K562 (cell line): ENCODE measurements at regions not wholly inside any gene's neighbourhood (a gene's known extent, or its start where the extent isn't known, plus 50 kb on each side); places are given as distances from the start of the nearest gene placed in this dataset.

Experiments used
- ATAC-seq: fragments of 200-7000 bp; cut with Tn5 transposase; 3 replicates; pipeline ENCODE4 v1.9.1; 2020; ENCODE audit warnings: moderate library complexity
- BruUV-seq: library from RNA; stranded (reverse); fragments of 400-500 nt; replicated peaks from 2 replicates; lab custom pipeline; 2021; lab: Mats Ljungman, UMichigan
- CTCF ChIA-PET: fragments of 300-600 bp; formaldehyde crosslinking; extraction: SDS; loops from one replicate; lab custom pipeline; 2021; ENCODE audit warnings: low intra/inter-chr PET ratio; lab: Yijun Ruan, JAX
- POLR2A ChIA-PET: fragments of 300-600, 350-650 bp; sonication (Branson Sonifier 250); formaldehyde crosslinking; extraction: SDS; loops from one replicate; lab custom pipeline; 2021; ENCODE audit warnings: antibody characterized with exemption, inconsistent platforms; lab: Yijun Ruan, JAX
- DNase-seq, 4 experiments: peaks; one replicate each; pipeline versions ENCODE4 v3.0.0 to v3.0.0-alpha.2; 2011 to 2018; ENCODE audit warnings: low spot score in 3 of 4, mixed read lengths in 3 of 4; ENCODE audit errors: extremely low read depth in 1 of 4
- FAIRE-seq: peaks from 2 replicates; lab custom pipeline; 2011; peaks lifted over from hg19 to GRCh38; lab: Jason Lieb, UNC
- H2AFZ ChIP-seq: 2 replicates; pipeline ENCODE4 v1.6.0; 2011; ENCODE audit warnings: low read depth, low read length, control low read depth, inconsistent platforms
- H3K27ac ChIP-seq: fragments of 200-600 bp; 3 replicates; pipeline ENCODE4 v1.8.0; 2011; ENCODE audit warnings: low read depth, mild to moderate bottlenecking, control low read depth, inconsistent platforms, low read length, moderate library complexity, mixed read lengths; ENCODE audit errors: extremely low read depth
- H3K27me3 ChIP-seq, 2 experiments: fragments of 300-600 bp in 1 of 2; 2 replicates in 1 of 2; 3 replicates in 1 of 2; pipeline versions ENCODE4 v1.6.0 to v1.8.0; 2011; ENCODE audit warnings: inconsistent platforms in 2 of 2, low read length in 2 of 2, mild to moderate bottlenecking in 1 of 2, mixed read lengths in 1 of 2, moderate library complexity in 1 of 2; ENCODE audit not compliant: control insufficient read depth in 2 of 2, insufficient read depth in 2 of 2
- H3K36me3 ChIP-seq: fragments of 300-600 bp; 3 replicates; pipeline ENCODE4 v1.8.0; 2011; ENCODE audit warnings: mild to moderate bottlenecking, low read length, inconsistent platforms; ENCODE audit not compliant: control insufficient read depth, insufficient read depth
- H3K4me1 ChIP-seq, 2 experiments: fragments of 200-600 bp in 1 of 2; replicated peaks in 1 of 2; 2 replicates in 1 of 2; 3 replicates in 1 of 2; pipeline versions ENCODE4 v1.5.1 to v1.8.0; 2011; ENCODE audit warnings: inconsistent platforms in 2 of 2, low read length in 2 of 2, mild to moderate bottlenecking in 1 of 2, mixed read lengths in 1 of 2, moderate library complexity in 1 of 2; ENCODE audit not compliant: control insufficient read depth in 2 of 2, insufficient read depth in 2 of 2
- H3K4me2 ChIP-seq: 2 replicates; pipeline ENCODE4 v1.6.1; 2011; ENCODE audit warnings: low read length, control low read depth, inconsistent platforms, mixed read lengths; ENCODE audit not compliant: insufficient read depth
- H3K4me3 ChIP-seq: fragments of 200-600 bp; sonication (generic), shearing (Covaris generic); 2 replicates; pipeline ENCODE4 v1.5.1; 2016; ENCODE audit warnings: control low read depth, inconsistent platforms
- H3K79me2 ChIP-seq: fragments of 200-600 bp; 3 replicates; pipeline ENCODE4 v1.8.0; 2011; ENCODE audit warnings: low read length, inconsistent platforms; ENCODE audit not compliant: control insufficient read depth, insufficient read depth
- H3K9ac ChIP-seq, 2 experiments: 2 replicates each; pipeline versions ENCODE4 v1.6.0 to v1.6.1; 2011; ENCODE audit warnings: low read depth in 2 of 2, low read length in 2 of 2, control low read depth in 1 of 2, inconsistent platforms in 1 of 2, mild to moderate bottlenecking in 1 of 2, mixed read lengths in 1 of 2; ENCODE audit not compliant: insufficient read depth in 1 of 2
- H3K9me1 ChIP-seq: one replicate; pipeline ENCODE4 v1.6.0; 2011; ENCODE audit warnings: inconsistent platforms, mild to moderate bottlenecking, low read length, moderate library complexity; ENCODE audit not compliant: control insufficient read depth, insufficient read depth
- H3K9me3 ChIP-seq: replicated peaks from 2 replicates; pipeline ENCODE4 v1.5.1; 2011; ENCODE audit warnings: low read depth, low read length, inconsistent platforms; ENCODE audit not compliant: control insufficient read depth, insufficient read depth
- H4K20me1 ChIP-seq: replicated peaks from 2 replicates; pipeline ENCODE4 v1.6.1; 2011; ENCODE audit warnings: low read length, inconsistent platforms, mixed read lengths; ENCODE audit not compliant: control insufficient read depth, insufficient read depth
- KLF10 ChIP-seq: fragments of 250-450 bp; sonication (Bioruptor Pico); IDR thresholded peaks from 2 replicates; pipeline ENCODE4 v1.6.1; 2021; ENCODE audit warnings: matching md5 sums
- MCM5 ChIP-seq: fragments of 450-650 bp; IDR thresholded peaks from 2 replicates; pipeline ENCODE4 v1.6.1; 2016; ENCODE audit warnings: low read depth
- PPARD ChIP-seq: fragments of 250-450 bp; sonication (Bioruptor Pico); IDR thresholded peaks from 2 replicates; pipeline ENCODE4 v1.8.0; 2022; ENCODE audit warnings: inconsistent platforms, mild to moderate bottlenecking, moderate library complexity
- RAD21 ChIP-seq, 2 experiments: fragments of 250-450 bp in 1 of 2; fragments of 450-650 bp in 1 of 2; sonication (Bioruptor Pico) in 1 of 2; formaldehyde crosslinking in 1 of 2; IDR thresholded peaks in 1 of 2; conservative IDR thresholded peaks in 1 of 2; 2 replicates each; pipeline versions ENCODE4 v1.4.0 to v1.8.0; 2020 to 2022; ENCODE audit warnings: mild to moderate bottlenecking in 2 of 2, moderate library complexity in 1 of 2
- RBM14 ChIP-seq: fragments of 200-400 bp; formaldehyde crosslinking; IDR thresholded peaks from 2 replicates; pipeline ENCODE4 v1.6.1; 2018; ENCODE audit warnings: low read depth, mild to moderate bottlenecking, low read length, moderate library complexity, borderline replicate concordance; ENCODE audit not compliant: insufficient read depth
- TRIM28 ChIP-seq: fragments of 450-650 bp; IDR thresholded peaks from 2 replicates; pipeline ENCODE4 v1.6.1; 2017
- VEZF1 ChIP-seq: fragments of 200-800 bp; sonication (Bioruptor generic); IDR thresholded peaks from 2 replicates; pipeline ENCODE4 v1.6.1; 2017; ENCODE audit warnings: missing genetic modification characterization, missing compliant biosample characterization
- ZBTB40 ChIP-seq, 2 experiments: fragments of 450-650 bp in 1 of 2; sonication (generic) in 1 of 2; formaldehyde crosslinking in 1 of 2; IDR thresholded peaks; 2 replicates each; pipeline versions ENCODE4 v1.7.1 to v1.9.0; 2016 to 2022; ENCODE audit warnings: inconsistent platforms in 1 of 2, mild to moderate bottlenecking in 1 of 2, missing genetic modification reagents in 1 of 2
- ZC3H8 ChIP-seq: fragments of 450-650 bp; IDR thresholded peaks from 2 replicates; pipeline ENCODE4 v1.6.1; 2017
- ZFP36 ChIP-seq: fragments of 150-350 bp; IDR thresholded peaks from 2 replicates; pipeline ENCODE4 v1.6.1; 2018; ENCODE audit warnings: low read length, low read depth; ENCODE audit not compliant: partially characterized antibody
- ZNF583 ChIP-seq: fragments of 250-450 bp; sonication (Bioruptor Pico); IDR thresholded peaks from 2 replicates; pipeline ENCODE4 v1.4.0; 2020
- ZNF785 ChIP-seq: fragments of 250-450 bp; sonication (Bioruptor Pico); IDR thresholded peaks from 2 replicates; pipeline ENCODE4 v1.4.0; 2020; ENCODE audit warnings: mild to moderate bottlenecking
- WGBS: fragments of 100-300 bp; shearing (Covaris generic); methylation state at CpG from one replicate; pipeline ENCODE4 v1.1.6; 2016; ENCODE audit warnings: low coverage, mixed read lengths; ENCODE audit not compliant: insufficient coverage; ENCODE audit errors: missing lambda C conversion rate; 5-methylcytosine and 5-hydroxymethylcytosine counted together
- in situ Hi-C: fragments of 300-500 bp; cut with MboI; formaldehyde crosslinking; loops from 4 replicates; pipeline ENCODE4 v1.15.0; 2018; ENCODE audit warnings: inconsistent platforms, mixed read lengths
- intact Hi-C: fragments of 100-400 bp; cut with micrococcal nuclease; formaldehyde crosslinking; loops from 2 replicates; pipeline ENCODE4 v1.14.2; 2022
- TF ChIP-seq, protein P1 (sequence below): sonication (generic); formaldehyde crosslinking; IDR thresholded peaks from 2 replicates; pipeline ENCODE4 v1.8.1; 2023; ENCODE audit warnings: mild to moderate bottlenecking, missing genetic modification reagents

DNA sequence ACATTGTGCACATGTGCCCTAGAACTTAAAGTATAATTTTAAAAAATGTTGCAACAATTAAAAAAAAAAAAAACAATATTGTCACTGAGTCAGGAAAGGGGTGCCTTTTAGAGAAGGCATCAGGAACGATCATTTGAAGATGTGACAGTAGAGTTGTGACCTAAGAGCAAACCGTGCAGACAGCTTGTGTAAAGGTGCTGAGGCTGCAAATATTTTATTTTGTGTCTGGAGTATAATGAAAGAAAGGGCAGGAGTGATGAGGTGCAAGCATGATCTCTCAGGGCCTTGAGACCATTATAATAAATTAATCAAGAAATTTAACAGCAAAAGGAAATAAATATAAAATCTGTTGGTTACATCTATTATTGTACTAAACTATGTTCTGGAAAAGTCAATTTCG is 1219.7 kb downstream of the OLFM4 start:
- H3K4me2 ChIP-seq: no peak overlapping the region
- ATAC-seq (no peak), DNase-seq (no peak), FAIRE-seq (no peak)
- H3K9me1 ChIP-seq: no peaks in the 10 kb centered on the region
- no peaks in the 10 kb centered on the region for H3K79me2 ChIP-seq
- TF ChIP-seq ZNF785 (CRISPR knock-in tag): no peak
- TF ChIP-seq ZBTB40 (IDR thresholded peaks at IDR 0.05): no peak
- no peak for TF ChIP-seq ZBTB40 (CRISPR knock-in tag; IDR thresholded peaks at IDR 0.05)
- no peak for TF ChIP-seq KLF10
- TF ChIP-seq, protein P1, sequence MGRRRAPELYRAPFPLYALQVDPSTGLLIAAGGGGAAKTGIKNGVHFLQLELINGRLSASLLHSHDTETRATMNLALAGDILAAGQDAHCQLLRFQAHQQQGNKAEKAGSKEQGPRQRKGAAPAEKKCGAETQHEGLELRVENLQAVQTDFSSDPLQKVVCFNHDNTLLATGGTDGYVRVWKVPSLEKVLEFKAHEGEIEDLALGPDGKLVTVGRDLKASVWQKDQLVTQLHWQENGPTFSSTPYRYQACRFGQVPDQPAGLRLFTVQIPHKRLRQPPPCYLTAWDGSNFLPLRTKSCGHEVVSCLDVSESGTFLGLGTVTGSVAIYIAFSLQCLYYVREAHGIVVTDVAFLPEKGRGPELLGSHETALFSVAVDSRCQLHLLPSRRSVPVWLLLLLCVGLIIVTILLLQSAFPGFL: no peak
- TF ChIP-seq TRIM28: no peak
- no peak for TF ChIP-seq RBM14
- TF ChIP-seq ZNF583 (CRISPR knock-in tag): no peak
- no peak for TF ChIP-seq ZC3H8
- no peak for TF ChIP-seq PPARD (CRISPR knock-in tag)
- no peak for TF ChIP-seq RAD21 (CRISPR knock-in tag; conservative IDR thresholded peaks at IDR 0.05 in 1 of 2, IDR thresholded peaks at IDR 0.05 in 1 of 2)
- no peak for TF ChIP-seq VEZF1 (CRISPR knock-in tag)
- no peak for TF ChIP-seq ZFP36
- no peak for TF ChIP-seq MCM5
- no peak overlapping the region for H3K27ac ChIP-seq
- no peaks in the 10 kb centered on the region for H3K9me3 ChIP-seq
- H2AFZ ChIP-seq: no peak overlapping the region
- WGBS: 0% methylated on average over 3 of the region's 3 CpGs
- ChIA-PET CTCF (no interaction called here), POLR2A (no interaction called here)
- intact Hi-C loops (no loop called here), in situ Hi-C loops (no loop called here)
- no peaks in the 10 kb centered on the region for H4K20me1 ChIP-seq
- H3K9ac ChIP-seq: no peak overlapping the region
- H3K27me3 ChIP-seq: no peaks in the 10 kb centered on the region
- no peaks in the 10 kb centered on the region for H3K36me3 ChIP-seq
- BruUV-seq: no TSS peak
- no peak overlapping the region for H3K4me3 ChIP-seq
- no peaks in the 10 kb centered on the region for H3K4me1 ChIP-seq
